HG03342 (cell line): ENCODE measurements at regions not wholly inside any gene's neighbourhood (a gene's known extent, or its start where the extent isn't known, plus 50 kb on each side); places are given as distances from the start of the nearest gene placed in this dataset.

Experiments
- ATAC-seq: cut with Tn5 transposase; IDR thresholded peaks from one replicate; pipeline ENCODE4 v1.9.1; 2021; ENCODE audit warnings: mild to moderate bottlenecking, moderate library complexity; ENCODE audit not compliant: unreplicated experiment

GRCh38 chr2:235165136-235165535, 213.3 kb downstream of the SH3BP4 start:
- no peak for ATAC-seq

GRCh38 chr2:235165631-235166030, 213.8 kb downstream of the SH3BP4 start:
- no peak for ATAC-seq

GRCh38 chr2:235168174-235168979, 216.6 kb downstream of the SH3BP4 start:
- ATAC-seq = no peak

GRCh38 chr2:235170016-235170415, 218.2 kb downstream of the SH3BP4 start:
- no peak for ATAC-seq

GRCh38 chr2:235170536-235171521, 219.0 kb downstream of the SH3BP4 start:
- no peak for ATAC-seq

GRCh38 chr2:235171550-235172031, 219.8 kb downstream of the SH3BP4 start:
- no peak for ATAC-seq

- ATAC-seq = no peak
Observed at GRCh38 chr2:235180642-235181041, 228.8 kb downstream of the SH3BP4 start.

- ATAC-seq = no peak
Observed at GRCh38 chr2:235183786-235184185, 232.0 kb downstream of the SH3BP4 start.

GRCh38 chr2:235187806-235188205, 236.0 kb downstream of the SH3BP4 start:
- no peak for ATAC-seq

- ATAC-seq = no peak
Observed at GRCh38 chr2:235191486-235191885, 239.7 kb downstream of the SH3BP4 start.

- ATAC-seq = no peak
Observed at GRCh38 chr2:235191978-235192377, 240.2 kb downstream of the SH3BP4 start.

- ATAC-seq = no peak
Observed at GRCh38 chr2:235194351-235194750, 242.5 kb downstream of the SH3BP4 start.

- ATAC-seq = no peak
Observed at GRCh38 chr2:235194836-235195235, 243.0 kb downstream of the SH3BP4 start.

- ATAC-seq = no peak
Observed at GRCh38 chr2:235195921-235196320, 244.1 kb downstream of the SH3BP4 start.

GRCh38 chr2:235199128-235199527, 247.3 kb downstream of the SH3BP4 start:
- ATAC-seq = no peak

GRCh38 chr2:235200216-235200615, 248.4 kb downstream of the SH3BP4 start:
- no peak for ATAC-seq

- no peak for ATAC-seq
Observed at GRCh38 chr2:235201756-235202155, 249.9 kb downstream of the SH3BP4 start.

- ATAC-seq = no peak
Observed at GRCh38 chr2:235204948-235205347, 253.1 kb downstream of the SH3BP4 start.

- no peak for ATAC-seq
Observed at GRCh38 chr2:235206399-235206798, 254.6 kb downstream of the SH3BP4 start.

- ATAC-seq = peak; percentile 57
Observed at GRCh38 chr2:235206980-235207579, 255.3 kb downstream of the SH3BP4 start.

- ATAC-seq = no peak
Observed at GRCh38 chr2:235211056-235211455, 259.2 kb downstream of the SH3BP4 start.
